ENCODE measurements at regions not wholly inside any gene's neighbourhood (a gene's known extent, or its start where the extent isn't known, plus 50 kb on each side); places are given as distances from the start of the nearest gene placed in this dataset.

GRCh38 chr6:147881432-147881831 lies 372.9 kb downstream of the SAMD5 start:
- H3K36me3 Mint-ChIP-seq, result no peaks in the 10 kb centered on the region

DNA sequence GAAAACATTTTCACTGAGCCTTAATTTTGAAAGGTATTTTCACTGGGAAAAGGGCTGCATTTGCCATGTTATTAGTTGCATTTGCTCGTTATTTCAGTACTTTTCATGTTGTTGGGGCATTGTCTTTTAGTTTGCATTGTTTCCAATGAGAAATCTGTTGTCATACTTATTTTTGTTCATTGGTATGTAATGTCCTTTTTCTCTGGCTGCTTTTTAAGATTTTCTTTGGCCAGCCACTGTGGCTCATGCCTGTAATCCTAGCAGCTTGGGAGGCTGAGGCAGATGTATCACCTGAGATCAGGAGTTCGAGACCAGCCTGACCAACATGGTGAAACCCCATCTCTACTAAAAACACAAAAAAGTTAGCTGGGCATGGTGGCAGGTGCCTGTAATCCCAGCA lies 379.9 kb downstream of the SAMD5 start:
- Mint-ChIP-seq H3K27ac (no peak overlapping the region), H3K4me1 (ENCODE audit: low read depth) (no peaks in the 10 kb centered on the region), H3K9me3 (ENCODE audit: low read depth) (peaks cover 17% of the 10 kb centered on the region), H3K36me3 (no peaks in the 10 kb centered on the region), H3K4me3 (no peak overlapping the region), H3K27me3 (no peaks in the 10 kb centered on the region)

More at GRCh38 chr6:147881432-147881831, 372.9 kb downstream of the SAMD5 start:
- Mint-ChIP-seq H3K9me3 (ENCODE audit: low read depth) (peaks cover 4% of the 10 kb centered on the region), H3K27me3 (no peaks in the 10 kb centered on the region), H3K4me1 (ENCODE audit: low read depth) (no peaks in the 10 kb centered on the region), H3K27ac (no peak overlapping the region), H3K4me3 (no peak overlapping the region)

- H3K27me3 Mint-ChIP-seq, result no peaks in the 10 kb centered on the region
- H3K9me3 Mint-ChIP-seq (ENCODE audit: low read depth), result peaks cover 11% of the 10 kb centered on the region
- H3K4me1 Mint-ChIP-seq (ENCODE audit: low read depth), result no peaks in the 10 kb centered on the region
- H3K36me3 Mint-ChIP-seq, result no peaks in the 10 kb centered on the region
- no peak overlapping the region for H3K27ac Mint-ChIP-seq
- H3K4me3 Mint-ChIP-seq, result no peak overlapping the region
Observed at GRCh38 chr6:147891671-147892070, 383.2 kb downstream of the SAMD5 start.

GRCh38 chr6:147892476-147892875 lies 384.0 kb downstream of the SAMD5 start:
- Mint-ChIP-seq H3K4me3 (no peak overlapping the region), H3K27ac (no peak overlapping the region), H3K9me3 (ENCODE audit: low read depth) (peaks cover 5% of the 10 kb centered on the region), H3K4me1 (ENCODE audit: low read depth) (no peaks in the 10 kb centered on the region), H3K27me3 (no peaks in the 10 kb centered on the region), H3K36me3 (no peaks in the 10 kb centered on the region)

GRCh38 chr6:147895272-147895671 lies 386.8 kb downstream of the SAMD5 start:
- Mint-ChIP-seq H3K27ac (no peak overlapping the region), H3K27me3 (no peaks in the 10 kb centered on the region), H3K4me1 (ENCODE audit: low read depth) (no peaks in the 10 kb centered on the region), H3K4me3 (no peak overlapping the region), H3K9me3 (ENCODE audit: low read depth) (no peaks in the 10 kb centered on the region), H3K36me3 (no peaks in the 10 kb centered on the region)

DNA sequence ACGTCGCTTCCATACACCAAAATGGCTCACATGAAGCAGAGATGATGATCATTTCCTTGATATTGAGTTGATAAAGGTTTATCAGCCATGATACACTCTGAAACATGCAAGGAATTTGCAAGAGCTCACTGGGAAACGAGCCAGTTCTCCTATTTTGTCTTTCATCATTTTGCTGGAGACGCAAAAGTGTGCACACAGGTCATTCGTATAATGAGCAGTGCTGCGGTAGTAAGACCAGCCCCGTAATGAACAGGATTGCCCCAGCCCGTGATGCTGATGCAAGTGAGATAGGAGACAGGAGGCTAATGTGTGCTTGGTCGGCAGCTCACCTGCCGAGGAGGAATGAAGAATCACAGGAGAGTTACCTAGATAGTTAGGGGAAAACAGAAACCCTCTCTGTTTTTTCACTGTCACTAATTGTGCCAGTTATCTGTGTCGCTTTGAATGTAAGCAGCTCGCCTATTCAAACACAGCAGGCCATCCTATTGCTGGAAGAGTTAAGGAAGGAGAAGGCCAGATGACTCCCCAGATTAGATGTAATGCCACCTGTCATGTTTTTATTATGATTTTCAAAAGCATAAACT lies 391.8 kb downstream of the SAMD5 start:
- Mint-ChIP-seq H3K27ac (no peak overlapping the region), H3K27me3 (no peaks in the 10 kb centered on the region), H3K4me3 (no peak overlapping the region), H3K4me1 (ENCODE audit: low read depth) (no peaks in the 10 kb centered on the region), H3K9me3 (ENCODE audit: low read depth) (no peaks in the 10 kb centered on the region), H3K36me3 (no peaks in the 10 kb centered on the region)

DNA sequence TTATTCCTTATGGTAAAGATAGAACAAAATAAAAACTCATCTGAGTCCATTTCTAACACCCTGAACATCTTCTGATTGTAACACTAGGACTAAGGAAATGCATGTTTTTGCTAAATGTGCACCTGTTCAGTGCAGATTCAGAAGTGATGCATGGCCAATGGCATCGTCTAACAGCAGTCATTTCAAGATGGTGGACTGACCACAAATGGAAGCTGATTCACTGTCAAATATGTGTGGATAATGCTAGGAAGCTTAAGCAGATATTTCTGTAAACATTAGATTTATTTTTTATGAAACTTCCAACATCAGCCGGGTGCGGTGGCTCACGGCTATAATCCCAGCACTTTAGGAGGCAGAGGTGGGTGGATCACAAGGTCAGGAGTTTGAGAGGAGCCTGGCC lies 394.8 kb downstream of the SAMD5 start:
- Mint-ChIP-seq H3K9me3 (ENCODE audit: low read depth) (no peaks in the 10 kb centered on the region), H3K27me3 (no peaks in the 10 kb centered on the region), H3K36me3 (no peaks in the 10 kb centered on the region), H3K4me1 (ENCODE audit: low read depth) (no peaks in the 10 kb centered on the region), H3K27ac (no peak overlapping the region), H3K4me3 (no peak overlapping the region)

GRCh38 chr6:147903931-147904330 lies 395.4 kb downstream of the SAMD5 start:
- H3K27me3 Mint-ChIP-seq, result no peaks in the 10 kb centered on the region
- H3K9me3 Mint-ChIP-seq (ENCODE audit: low read depth), result no peaks in the 10 kb centered on the region
- H3K27ac Mint-ChIP-seq, result no peak overlapping the region
- no peak overlapping the region for H3K4me3 Mint-ChIP-seq
- no peaks in the 10 kb centered on the region for H3K4me1 Mint-ChIP-seq (ENCODE audit: low read depth)
- no peaks in the 10 kb centered on the region for H3K36me3 Mint-ChIP-seq

- H3K4me3 Mint-ChIP-seq, result no peak overlapping the region
- H3K4me1 Mint-ChIP-seq (ENCODE audit: low read depth), result no peaks in the 10 kb centered on the region
- no peaks in the 10 kb centered on the region for H3K27me3 Mint-ChIP-seq
- no peaks in the 10 kb centered on the region for H3K36me3 Mint-ChIP-seq
- no peak overlapping the region for H3K27ac Mint-ChIP-seq
- no peaks in the 10 kb centered on the region for H3K9me3 Mint-ChIP-seq (ENCODE audit: low read depth)
Observed at GRCh38 chr6:147904416-147904815, 395.9 kb downstream of the SAMD5 start.

- Mint-ChIP-seq H3K27ac (no peak overlapping the region), H3K9me3 (ENCODE audit: low read depth) (no peaks in the 10 kb centered on the region), H3K4me1 (ENCODE audit: low read depth) (no peaks in the 10 kb centered on the region), H3K4me3 (no peak overlapping the region), H3K36me3 (no peaks in the 10 kb centered on the region), H3K27me3 (no peaks in the 10 kb centered on the region)
Observed at GRCh38 chr6:147905711-147906110, 397.2 kb downstream of the SAMD5 start.

DNA sequence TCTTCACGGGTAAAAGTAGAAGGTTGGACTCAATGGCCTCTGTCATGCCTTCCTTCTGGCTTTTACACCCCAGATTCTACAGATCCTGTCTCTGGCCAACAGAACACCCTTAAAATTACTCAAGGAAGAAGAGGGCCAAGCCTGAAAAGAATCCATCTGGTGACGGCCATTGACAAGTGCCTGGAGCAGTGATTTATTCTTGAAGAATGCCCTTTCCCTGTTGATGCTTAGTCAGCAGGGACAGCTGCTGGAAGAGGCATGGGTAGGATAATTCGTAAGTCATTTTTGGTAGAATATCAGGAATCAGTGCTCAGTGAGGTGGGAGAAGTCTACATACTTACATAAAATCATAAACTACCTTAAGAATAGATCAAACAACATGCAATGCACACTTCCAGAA lies 397.9 kb downstream of the SAMD5 start:
- Mint-ChIP-seq H3K27ac (no peak overlapping the region), H3K4me3 (no peak overlapping the region), H3K27me3 (no peaks in the 10 kb centered on the region), H3K4me1 (ENCODE audit: low read depth) (no peaks in the 10 kb centered on the region), H3K36me3 (no peaks in the 10 kb centered on the region), H3K9me3 (ENCODE audit: low read depth) (no peaks in the 10 kb centered on the region)

- H3K9me3 Mint-ChIP-seq (ENCODE audit: low read depth), result no peaks in the 10 kb centered on the region
- no peaks in the 10 kb centered on the region for H3K27me3 Mint-ChIP-seq
- H3K4me1 Mint-ChIP-seq (ENCODE audit: low read depth), result no peaks in the 10 kb centered on the region
- H3K4me3 Mint-ChIP-seq, result no peak overlapping the region
- H3K36me3 Mint-ChIP-seq, result no peaks in the 10 kb centered on the region
- no peak overlapping the region for H3K27ac Mint-ChIP-seq
Observed at GRCh38 chr6:147909640-147910039, 401.1 kb downstream of the SAMD5 start.

GRCh38 chr6:147910281-147910680 lies 401.8 kb downstream of the SAMD5 start:
- Mint-ChIP-seq H3K27me3 (no peaks in the 10 kb centered on the region), H3K36me3 (no peaks in the 10 kb centered on the region), H3K4me1 (ENCODE audit: low read depth) (no peaks in the 10 kb centered on the region), H3K4me3 (no peak overlapping the region), H3K27ac (no peak overlapping the region), H3K9me3 (ENCODE audit: low read depth) (no peaks in the 10 kb centered on the region)

DNA sequence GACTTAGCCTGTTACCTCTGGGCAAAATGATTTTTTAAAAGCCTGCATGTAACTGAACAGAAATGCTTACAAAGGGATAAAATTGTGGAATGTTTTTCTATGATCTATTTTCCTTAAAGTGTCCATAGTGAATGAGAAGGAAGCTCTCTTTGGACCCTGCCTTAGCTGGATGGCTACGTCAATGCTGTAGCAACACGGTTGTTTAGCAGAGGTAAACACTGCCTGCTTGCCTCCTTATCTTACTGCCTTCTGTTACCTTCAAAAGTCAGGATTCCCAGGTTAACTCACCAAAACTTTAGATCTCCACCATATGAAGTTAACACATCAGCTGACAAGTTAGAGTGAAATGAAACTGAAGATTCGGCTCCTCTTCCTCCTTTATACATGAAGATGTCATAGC lies 402.6 kb downstream of the SAMD5 start:
- Mint-ChIP-seq H3K4me1 (ENCODE audit: low read depth) (no peaks in the 10 kb centered on the region), H3K36me3 (no peaks in the 10 kb centered on the region), H3K27ac (no peak overlapping the region), H3K4me3 (no peak overlapping the region), H3K9me3 (ENCODE audit: low read depth) (no peaks in the 10 kb centered on the region), H3K27me3 (no peaks in the 10 kb centered on the region)

GRCh38 chr6:147911686-147912085 lies 403.2 kb downstream of the SAMD5 start:
- H3K27ac Mint-ChIP-seq, result no peak overlapping the region
- no peaks in the 10 kb centered on the region for H3K4me1 Mint-ChIP-seq (ENCODE audit: low read depth)
- no peak overlapping the region for H3K4me3 Mint-ChIP-seq
- H3K9me3 Mint-ChIP-seq (ENCODE audit: low read depth), result no peaks in the 10 kb centered on the region
- H3K27me3 Mint-ChIP-seq, result no peaks in the 10 kb centered on the region
- no peaks in the 10 kb centered on the region for H3K36me3 Mint-ChIP-seq

- Mint-ChIP-seq H3K27me3 (peaks cover 2% of the 10 kb centered on the region), H3K36me3 (peaks cover 3% of the 10 kb centered on the region), H3K4me3 (no peak overlapping the region), H3K4me1 (ENCODE audit: low read depth) (no peaks in the 10 kb centered on the region), H3K9me3 (ENCODE audit: low read depth) (peaks cover 10% of the 10 kb centered on the region), H3K27ac (no peak overlapping the region)
Observed at GRCh38 chr6:147922799-147923198, 414.3 kb downstream of the SAMD5 start.
